ENCODE measurements at regions not wholly inside any gene's neighbourhood (a gene's known extent, or its start where the extent isn't known, plus 50 kb on each side); places are given as distances from the start of the nearest gene placed in this dataset.

- intact Hi-C loops (cut with micrococcal nuclease; ENCODE audit: unreplicated experiment): no loop called here
- in situ Hi-C loops (cut with MboI): no loop called here
- CTCF ChIA-PET: no interaction called here
Observed at GRCh38 chr3:134086616-134087015, 56.9 kb upstream of the SLCO2A1 start.

More at GRCh38 chr3:134086616-134087015, 56.9 kb upstream of the SLCO2A1 start:
- WGBS (ENCODE audit: insufficient coverage, insufficient replicate concordance, low lambda C conversion rate, missing lambda C conversion rate): 34% methylated on average over 6 of the region's 6 CpGs
- H4K20me1 ChIP-seq (ENCODE audit: control insufficient read depth, insufficient read depth): no peaks in the 10 kb centered on the region
- H3K27me3 ChIP-seq (replicated peaks in 1 of 2; ENCODE audit: control insufficient read depth in 2 of 2, insufficient read depth in 2 of 2, low read length in 1 of 2): no peaks in the 10 kb centered on the region
- DNase-seq (ENCODE audit: low read depth, low spot score) (no peak), ATAC-seq (no peak), FAIRE-seq (no peak)
- H3K36me3 ChIP-seq (ENCODE audit: control insufficient read depth in 2 of 2, insufficient read depth in 2 of 2, low read length in 1 of 2): no peaks in the 10 kb centered on the region
- no peaks in the 10 kb centered on the region for H3K9me3 ChIP-seq (replicated peaks; ENCODE audit: control insufficient read depth, insufficient read depth, low read length)
- no peak overlapping the region for H3K4me2 ChIP-seq (ENCODE audit: control insufficient read depth, insufficient read depth)
- no peak overlapping the region for H3K9ac ChIP-seq (ENCODE audit: control insufficient read depth, insufficient read depth, low read length)
- no peak overlapping the region for H3K27ac ChIP-seq (ENCODE audit: control insufficient read depth, insufficient read depth)
- TF ChIP-seq STAT1 (conservative IDR thresholded peaks at IDR 0.05): no peak
- TF ChIP-seq ZBTB11 (CRISPR knock-in tag; IDR thresholded peaks at IDR 0.05): no peak
- TF ChIP-seq SMC3 (IDR thresholded peaks at IDR 0.05; ENCODE audit: borderline replicate concordance, low read length): no peak
- no peak for TF ChIP-seq KAT2A (conservative IDR thresholded peaks at IDR 0.05; ENCODE audit: control insufficient read depth, low read depth, low read length)
- TF ChIP-seq MEF2A (IDR thresholded peaks at IDR 0.05; ENCODE audit: insufficient read depth, low read depth, low read length): no peak
- no peak for TF ChIP-seq ZNF687 (IDR thresholded peaks at IDR 0.05)
- no peak for TF ChIP-seq PAX5 (IDR thresholded peaks at IDR 0.05; ENCODE audit: borderline replicate concordance, low read depth, low read length)
- no peak for TF ChIP-seq RBBP5 (conservative IDR thresholded peaks at IDR 0.05)
- no peak for TF ChIP-seq REST (IDR thresholded peaks at IDR 0.05; ENCODE audit: low read depth, low read length)
- TF ChIP-seq EGR1 (IDR thresholded peaks at IDR 0.05; ENCODE audit: borderline replicate concordance in 1 of 2, low read depth in 2 of 2, low read length in 2 of 2): no peak
- no peak for TF ChIP-seq JUND (IDR thresholded peaks at IDR 0.05; ENCODE audit: low read depth, low read length)
- H3K4me3 ChIP-seq: no peak overlapping the region
- H3K79me2 ChIP-seq (ENCODE audit: control insufficient read depth, insufficient read depth, low read length): no peaks in the 10 kb centered on the region
- ChIA-PET RAD21 (ENCODE audit: unreplicated experiment) (no interaction called here), POLR2A (no interaction called here), SMC1A (ENCODE audit: uncharacterized antibody, unreplicated experiment) (no interaction called here)
- no peaks in the 10 kb centered on the region for H3K4me1 ChIP-seq (ENCODE audit: control insufficient read depth, insufficient read depth, low read length)
- no TSS peak for BruUV-seq (replicated peaks)
- H2AFZ ChIP-seq (ENCODE audit: control insufficient read depth, low read depth, low read length): no peak overlapping the region
